ENCODE measurements at regions not wholly inside any gene's neighbourhood (a gene's known extent, or its start where the extent isn't known, plus 50 kb on each side); places are given as distances from the start of the nearest gene placed in this dataset.

GRCh38 chr7:115747174-115747573, 283.4 kb downstream of the TFEC start:
- Histone ChIP-seq H3K4me1 (replicated peaks in 1 of 4; ENCODE audit: control insufficient read depth in 3 of 4, insufficient read depth in 4 of 4, low read length in 3 of 4) (no peaks in the 10 kb centered on the region), H2BK120ac (replicated peaks; ENCODE audit: low read depth, low read length) (no peak overlapping the region), H3K4me2 (ENCODE audit: insufficient read depth in 1 of 2, low read depth in 2 of 2, low read length in 2 of 2) (no peak overlapping the region), H2BK20ac (ENCODE audit: low read length) (no peak overlapping the region), H4K8ac (ENCODE audit: extremely low read depth, insufficient read depth, low read length) (no peak overlapping the region), H3K27me3 (replicated peaks in 1 of 4; ENCODE audit: control insufficient read depth in 3 of 4, extremely low read depth in 1 of 4, insufficient read depth in 3 of 4, low read length in 3 of 4) (no peaks in the 10 kb centered on the region), H2BK12ac (ENCODE audit: low read depth, low read length) (no peak overlapping the region), H4K5ac (ENCODE audit: insufficient read length, low read depth, low read length) (no peak overlapping the region), H3K27ac (ENCODE audit: low read depth, low read length) (no peak overlapping the region), H3K9me3 (ENCODE audit: insufficient read depth in 2 of 2, low read depth in 1 of 2, low read length in 1 of 2) (no peaks in the 10 kb centered on the region), H2AFZ (ENCODE audit: low read length) (peak overlapping the region; percentile 32; the same call in 1 of the 2 replicates), H3K79me1 (ENCODE audit: low read depth, low read length) (no peaks in the 10 kb centered on the region), H3K18ac (ENCODE audit: extremely low read depth, low read length) (no peak overlapping the region), H3K9ac (replicated peaks in 1 of 4; ENCODE audit: extremely low read depth in 1 of 4, low read depth in 3 of 4, low read length in 3 of 4) (no peak overlapping the region), H3K4me3 (ENCODE audit: extremely low read depth in 1 of 4, insufficient read depth in 2 of 4, low read depth in 3 of 4, low read length in 4 of 4) (no peak overlapping the region), H3K79me2 (ENCODE audit: control insufficient read depth in 1 of 2, insufficient read depth in 2 of 2, low read length in 2 of 2) (no peaks in the 10 kb centered on the region), H3K23me2 (ENCODE audit: low read depth, low read length) (no peaks in the 10 kb centered on the region), H3K23ac (ENCODE audit: insufficient read length) (no peak overlapping the region), H2BK15ac (ENCODE audit: low read length) (no peak overlapping the region), H3K56ac (replicated peaks; ENCODE audit: insufficient read length, low read depth, low read length) (no peak overlapping the region), H3K36me3 (ENCODE audit: control insufficient read depth in 2 of 4, insufficient read depth in 4 of 4, low read length in 3 of 4) (no peaks in the 10 kb centered on the region), H4K91ac (replicated peaks; ENCODE audit: insufficient read length, low read length) (no peak overlapping the region), H3K14ac (ENCODE audit: insufficient read length) (no peak overlapping the region), H2BK5ac (ENCODE audit: low read depth, low read length) (no peak overlapping the region), H3K4ac (replicated peaks; ENCODE audit: insufficient read length, low read depth, low read length) (no peak overlapping the region), H2AK5ac (ENCODE audit: low read depth, low read length) (no peak overlapping the region), H4K20me1 (replicated peaks in 1 of 2; ENCODE audit: control insufficient read depth in 1 of 2, insufficient read depth in 2 of 2, low read length in 2 of 2) (no peaks in the 10 kb centered on the region)
- WGBS, 2 experiments (ENCODE audit: extremely low coverage in 1 of 2, insufficient coverage in 1 of 2, insufficient read length in 1 of 2, insufficient replicate concordance in 2 of 2, low coverage in 1 of 2, low lambda C conversion rate in 2 of 2, missing lambda C conversion rate in 1 of 2): 85% methylated on average over 4 of the region's 4 CpGs; no CpG with 5 or more reads in 1 of the 2 experiments
- CTCF ChIA-PET (ENCODE audit: partially characterized antibody): interaction anchor here (1.2 to 1.4 kb wide), 2 partner anchors 98 to 162 kb away, joined by 3 to 4 read pairs; no protein-coding TSS in a partner anchor
- FAIRE-seq (no peak), DNase-seq (ENCODE audit: low read depth in 1 of 2, low spot score in 2 of 2) (no peak)
- POLR2A ChIA-PET (ENCODE audit: partially characterized antibody): no interaction called here
- TF ChIP-seq E2F6 (IDR thresholded peaks at IDR 0.05) (no peak), KDM4A (IDR thresholded peaks at IDR 0.05; ENCODE audit: low read depth, low read length, severe bottlenecking) (no peak), TAF7 (optimal IDR thresholded peaks at IDR 0.05; ENCODE audit: borderline replicate concordance, low read depth, low read length) (no peak), SP1 (IDR thresholded peaks at IDR 0.05; ENCODE audit: low read depth, low read length) (no peak), KDM5A (IDR thresholded peaks at IDR 0.05; ENCODE audit: low read length) (no peak), MAFK (IDR thresholded peaks at IDR 0.05; ENCODE audit: low read depth, low read length) (no peak), USF2 (IDR thresholded peaks at IDR 0.05; ENCODE audit: low read length) (no peak), EZH2 (IDR thresholded peaks at IDR 0.05; ENCODE audit: low read depth, low read length, severe bottlenecking) (no peak), ZNF274 (IDR thresholded peaks at IDR 0.05; ENCODE audit: borderline replicate concordance, extremely low read depth, low read length) (no peak), FOSL1 (IDR thresholded peaks at IDR 0.05; ENCODE audit: insufficient read depth, low read depth, low read length) (no peak), NRF1 (IDR thresholded peaks at IDR 0.05; ENCODE audit: low read depth, low read length) (no peak), TEAD4 (IDR thresholded peaks at IDR 0.05; ENCODE audit: low read depth, low read length) (no peak), ATF3 (IDR thresholded peaks at IDR 0.05; ENCODE audit: insufficient read depth, low read depth, low read length) (no peak)
